ENCODE measurements at regions not wholly inside any gene's neighbourhood (a gene's known extent, or its start where the extent isn't known, plus 50 kb on each side); places are given as distances from the start of the nearest gene placed in this dataset.

DNA sequence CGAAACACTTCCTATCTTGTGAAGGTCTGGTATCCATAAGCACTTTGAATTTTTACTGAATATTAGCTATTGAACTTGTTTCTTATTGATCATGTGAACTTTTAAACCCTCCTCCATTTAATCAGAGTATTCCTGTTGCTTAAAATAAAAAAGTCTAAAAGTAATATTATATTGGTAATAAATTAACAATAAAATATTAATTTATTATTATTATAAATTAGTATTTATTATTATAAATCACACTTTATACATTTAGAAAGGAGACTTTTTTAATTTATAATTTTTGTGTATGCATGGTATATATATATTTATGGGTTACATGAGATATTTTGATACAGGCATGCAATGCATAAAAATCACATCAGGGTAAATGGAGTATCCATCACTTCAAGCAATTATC is 295.4 kb upstream of the NETO1 start:
- TF ChIP-seq, protein P1, sequence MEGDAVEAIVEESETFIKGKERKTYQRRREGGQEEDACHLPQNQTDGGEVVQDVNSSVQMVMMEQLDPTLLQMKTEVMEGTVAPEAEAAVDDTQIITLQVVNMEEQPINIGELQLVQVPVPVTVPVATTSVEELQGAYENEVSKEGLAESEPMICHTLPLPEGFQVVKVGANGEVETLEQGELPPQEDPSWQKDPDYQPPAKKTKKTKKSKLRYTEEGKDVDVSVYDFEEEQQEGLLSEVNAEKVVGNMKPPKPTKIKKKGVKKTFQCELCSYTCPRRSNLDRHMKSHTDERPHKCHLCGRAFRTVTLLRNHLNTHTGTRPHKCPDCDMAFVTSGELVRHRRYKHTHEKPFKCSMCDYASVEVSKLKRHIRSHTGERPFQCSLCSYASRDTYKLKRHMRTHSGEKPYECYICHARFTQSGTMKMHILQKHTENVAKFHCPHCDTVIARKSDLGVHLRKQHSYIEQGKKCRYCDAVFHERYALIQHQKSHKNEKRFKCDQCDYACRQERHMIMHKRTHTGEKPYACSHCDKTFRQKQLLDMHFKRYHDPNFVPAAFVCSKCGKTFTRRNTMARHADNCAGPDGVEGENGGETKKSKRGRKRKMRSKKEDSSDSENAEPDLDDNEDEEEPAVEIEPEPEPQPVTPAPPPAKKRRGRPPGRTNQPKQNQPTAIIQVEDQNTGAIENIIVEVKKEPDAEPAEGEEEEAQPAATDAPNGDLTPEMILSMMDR (IDR thresholded peaks at IDR 0.05): no peak
- TF ChIP-seq POLR2A (IDR thresholded peaks at IDR 0.05): no peak

All from thyroid gland (tissue), 4 donors.